Heart right ventricle (tissue), 16 donors: ENCODE measurements at regions not wholly inside any gene's neighbourhood (a gene's known extent, or its start where the extent isn't known, plus 50 kb on each side); places are given as distances from the start of the nearest gene placed in this dataset.

Source experiments
- ATAC-seq, 8 donors: fragments of 200-7000 bp; cut with Tn5 transposase; one replicate each; pipeline ENCODE4 v1.9.1; 2020; ENCODE audit warnings: mild to moderate bottlenecking in 8 of 8, moderate library complexity in 8 of 8, moderate number of reproducible peaks in 1 of 8
- DNase-seq, 2 donors: peaks; one replicate each; pipeline ENCODE4 v3.0.0-alpha.2; 2020
- H3K27ac ChIP-seq, 10 donors: fragments of 200-600 bp; sonication (generic) in 2 of 10; one replicate each; pipeline versions ENCODE4 v1.5.0 to v1.8.0; 2020 to 2022; ENCODE audit warnings: mild to moderate bottlenecking in 3 of 10
- H3K27me3 ChIP-seq, 7 donors: fragments of 200-600 bp; one replicate each; pipeline ENCODE4 v1.8.0; 2021 to 2022; ENCODE audit warnings: mild to moderate bottlenecking in 2 of 7
- H3K36me3 ChIP-seq, 9 donors: fragments of 200-600 bp; sonication (generic) in 1 of 9; one replicate each; pipeline versions ENCODE4 v1.5.0 to v1.8.0; 2020 to 2022; ENCODE audit warnings: mild to moderate bottlenecking in 2 of 9
- H3K4me1 ChIP-seq, 9 donors: fragments of 200-600 bp; sonication (generic) in 1 of 9; one replicate each; pipeline versions ENCODE4 v1.5.0 to v1.8.0; 2020 to 2022; ENCODE audit warnings: mild to moderate bottlenecking in 4 of 9
- H3K4me3 ChIP-seq, 10 donors: fragments of 200-600 bp; sonication (generic) in 2 of 10; one replicate each; pipeline versions ENCODE4 v1.5.0 to v1.8.0; 2020 to 2022; ENCODE audit warnings: mild to moderate bottlenecking in 7 of 10, moderate library complexity in 2 of 10
- H3K9me3 ChIP-seq, 11 donors: fragments of 200-600 bp in 10 of 11; sonication (generic) in 2 of 11; one replicate each; pipeline versions ENCODE4 v1.5.0 to v1.8.0; 2013 to 2022; ENCODE audit warnings: mild to moderate bottlenecking in 2 of 11, control low read depth in 1 of 11, moderate library complexity in 1 of 11
- WGBS, 2 donors: extraction: QIAGEN DNeasy Blood & Tissue Kit; methylation state at CpG; one replicate each; pipeline ENCODE4 v1.1.7; 2013; ENCODE audit warnings: inconsistent platforms in 1 of 2; 5-methylcytosine and 5-hydroxymethylcytosine counted together
- intact Hi-C, 10 donors: fragments of 100-400 bp; cut with DNase I; formaldehyde crosslinking; loops; one replicate each; pipeline versions ENCODE4 v1.11.1 to v1.14.2; 2022
- TF ChIP-seq, protein P1 (sequence below), 9 donors: fragments of 200-600 bp; sonication (generic) in 2 of 9; IDR thresholded peaks; one replicate each; pipeline versions ENCODE4 v1.5.0 to v1.8.0; 2021 to 2022; ENCODE audit warnings: antibody characterized with exemption in 9 of 9, mild to moderate bottlenecking in 5 of 9, moderate library complexity in 1 of 9
- donor health status: Arrhythmogenic right ventricular cardiomyopathy.
- donor health status: ischemic (EF 13 %, LVEDD 7.1; RV severe dilation, severe dysfunction).
- donor health status: healthy with polysubstance abuse.
- donor health status: DM: no; HTN: yes; CAD: no.
- donor health status: DM: no; HTN: no; CAD: no.
- donor health status: ischemic (EF 25% LVEDD 6.9; RV normal size, moderate dysfunction).
- donor health status: ischemic (EF 25% LVEDD 5.7; RV mildly dilated, moderate dysfunction).
- donor health status: healthy.
- donor health status: DM: yes; HTN: yes; CAD: no.
- donor health status: Ischemic cardiomyopathy.
- donor health status: ischemic (EF 35%, LVEDD 5.7; RV mildly dilated, moderate dysfunction).
- donor health status: nonischemic (EF 11% LVEDD 7.7; RV severe dilation, severe dysfunction).
- donor health status: DM: yes; HTN: yes; CAD: no.
- donor health status: PGD.
- donor health status: ischemic (EF 29% LVEDD 5.4; RV normal size, mild dysfunction).
- donor health status: nonischemic (EF 23%, LVEDD 6.1; RV moderate dilation, normal function).

GRCh38 chr12:86379337-86379736 lies 123.1 kb upstream of the MGAT4C start:
- intact Hi-C loops: no loop called here
- TF ChIP-seq, protein P1, sequence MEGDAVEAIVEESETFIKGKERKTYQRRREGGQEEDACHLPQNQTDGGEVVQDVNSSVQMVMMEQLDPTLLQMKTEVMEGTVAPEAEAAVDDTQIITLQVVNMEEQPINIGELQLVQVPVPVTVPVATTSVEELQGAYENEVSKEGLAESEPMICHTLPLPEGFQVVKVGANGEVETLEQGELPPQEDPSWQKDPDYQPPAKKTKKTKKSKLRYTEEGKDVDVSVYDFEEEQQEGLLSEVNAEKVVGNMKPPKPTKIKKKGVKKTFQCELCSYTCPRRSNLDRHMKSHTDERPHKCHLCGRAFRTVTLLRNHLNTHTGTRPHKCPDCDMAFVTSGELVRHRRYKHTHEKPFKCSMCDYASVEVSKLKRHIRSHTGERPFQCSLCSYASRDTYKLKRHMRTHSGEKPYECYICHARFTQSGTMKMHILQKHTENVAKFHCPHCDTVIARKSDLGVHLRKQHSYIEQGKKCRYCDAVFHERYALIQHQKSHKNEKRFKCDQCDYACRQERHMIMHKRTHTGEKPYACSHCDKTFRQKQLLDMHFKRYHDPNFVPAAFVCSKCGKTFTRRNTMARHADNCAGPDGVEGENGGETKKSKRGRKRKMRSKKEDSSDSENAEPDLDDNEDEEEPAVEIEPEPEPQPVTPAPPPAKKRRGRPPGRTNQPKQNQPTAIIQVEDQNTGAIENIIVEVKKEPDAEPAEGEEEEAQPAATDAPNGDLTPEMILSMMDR (IDR thresholded peaks at IDR 0.05): no peak
- H3K27ac ChIP-seq: no peak overlapping the region
- ATAC-seq (no peak), DNase-seq (no peak)
- H3K4me1 ChIP-seq: no peaks in the 10 kb centered on the region
- WGBS, 2 donors: 20 to 30% methylated on average over 1 of the region's 1 CpG
- H3K9me3 ChIP-seq: peaks cover 0 to 18% (median 0%) of the 10 kb centered on the region in 11 donors
- no peak overlapping the region for H3K4me3 ChIP-seq
- no peaks in the 10 kb centered on the region for H3K27me3 ChIP-seq
- no peaks in the 10 kb centered on the region for H3K36me3 ChIP-seq

DNA sequence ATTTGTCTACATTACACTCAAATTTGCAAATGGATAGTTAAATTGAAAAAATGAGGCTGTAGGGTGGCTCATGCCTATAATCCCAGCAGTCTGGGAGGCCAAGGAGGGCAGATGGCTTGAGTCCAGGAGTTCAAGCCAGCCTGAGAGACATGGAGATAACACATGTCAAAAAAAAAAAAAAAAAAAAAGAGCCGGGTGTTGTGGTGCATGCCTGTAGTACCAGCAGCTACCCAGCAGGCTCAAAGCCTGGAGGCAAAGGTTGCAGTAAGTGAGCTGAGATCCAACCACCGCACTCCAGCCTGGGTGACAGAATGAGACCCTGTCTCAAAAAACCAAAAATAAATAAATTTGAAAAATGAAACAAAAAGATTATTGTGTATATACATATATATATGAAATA lies 119.9 kb upstream of the MGAT4C start:
- TF ChIP-seq, protein P1 (IDR thresholded peaks at IDR 0.05): peak in 3 of 9 donors; percentile 15 to 33 (median 22)
- ATAC-seq (peak in 4 of 8 donors; percentile 33 to 74 (median 54)), DNase-seq (peak in 1 of 2 donors; percentile 18)
- H3K27me3 ChIP-seq: no peaks in the 10 kb centered on the region
- H3K36me3 ChIP-seq: no peaks in the 10 kb centered on the region
- intact Hi-C loops: no loop called here
- H3K27ac ChIP-seq: no peak overlapping the region
- H3K9me3 ChIP-seq: no peaks in the 10 kb centered on the region
- no peak overlapping the region for H3K4me3 ChIP-seq
- 33 to 37% methylated on average over 2 of the region's 2 CpGs for WGBS, 2 donors
- H3K4me1 ChIP-seq: no peaks in the 10 kb centered on the region

- Histone ChIP-seq H3K27ac (no peak overlapping the region), H3K9me3 (no peaks in the 10 kb centered on the region), H3K27me3 (no peaks in the 10 kb centered on the region), H3K36me3 (no peaks in the 10 kb centered on the region), H3K4me3 (no peak overlapping the region), H3K4me1 (no peaks in the 10 kb centered on the region)
- no peak for ATAC-seq
- TF ChIP-seq, protein P1 (IDR thresholded peaks at IDR 0.05): no peak
- no peak for DNase-seq
- WGBS, 2 donors: 76 to 84% methylated on average over 1 of the region's 1 CpG
- intact Hi-C loops: no loop called here
Measured at GRCh38 chr12:86373813-86374212, 117.6 kb upstream of the MGAT4C start.

DNA sequence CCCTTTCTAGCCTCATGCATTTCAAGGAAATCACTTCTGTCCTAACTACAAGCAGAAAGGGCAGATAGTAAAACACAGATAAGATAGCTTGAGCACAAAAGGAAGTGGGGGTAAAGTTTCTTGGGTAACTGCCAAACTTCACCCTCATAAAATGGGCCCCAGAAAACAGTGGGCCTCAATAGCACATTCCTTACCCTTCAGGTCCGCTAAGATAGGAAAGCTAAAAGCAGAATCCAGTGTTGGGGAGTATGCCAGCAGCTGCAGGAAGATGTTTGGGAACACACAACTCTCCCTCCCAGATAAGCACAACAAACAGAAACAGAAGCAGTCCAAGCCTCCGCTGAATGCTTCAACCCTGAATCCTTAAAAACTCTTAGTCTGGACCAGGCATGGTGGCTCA lies 110.9 kb upstream of the MGAT4C start:
- no peak overlapping the region for H3K27ac ChIP-seq
- no peak overlapping the region for H3K4me3 ChIP-seq
- no peaks in the 10 kb centered on the region for H3K27me3 ChIP-seq
- WGBS, 2 donors: 9 to 31% methylated on average over 2 of the region's 2 CpGs
- TF ChIP-seq, protein P1 (IDR thresholded peaks at IDR 0.05): no peak
- DNase-seq (no peak), ATAC-seq (no peak)
- intact Hi-C loops: no loop called here
- peaks cover 0 to 4% (median 0%) of the 10 kb centered on the region in 9 donors for H3K4me1 ChIP-seq
- H3K9me3 ChIP-seq: no peaks in the 10 kb centered on the region
- H3K36me3 ChIP-seq: no peaks in the 10 kb centered on the region
